ENCODE measurements at regions not wholly inside any gene's neighbourhood (a gene's known extent, or its start where the extent isn't known, plus 50 kb on each side); places are given as distances from the start of the nearest gene placed in this dataset.

- H3K27ac ChIP-seq: no peak overlapping the region
- H3K4me3 ChIP-seq: no peak overlapping the region
Observed at GRCh38 chr2:105597806-105598803, 146.6 kb upstream of the NCK2 start.

- H3K4me3 ChIP-seq: no peak overlapping the region
- no peak overlapping the region for H3K27ac ChIP-seq
Observed at GRCh38 chr2:105597011-105597805, 147.5 kb upstream of the NCK2 start.

- no peak overlapping the region for H3K4me3 ChIP-seq
- H3K27ac ChIP-seq: no peak overlapping the region
Observed at GRCh38 chr2:105596411-105596921, 148.2 kb upstream of the NCK2 start.

- H3K27ac ChIP-seq: no peak overlapping the region
- no peak overlapping the region for H3K4me3 ChIP-seq
Observed at GRCh38 chr2:105595536-105595935, 149.2 kb upstream of the NCK2 start.

GRCh38 chr2:105593221-105593967, 151.3 kb upstream of the NCK2 start:
- no peak overlapping the region for H3K27ac ChIP-seq
- no peak overlapping the region for H3K4me3 ChIP-seq

GRCh38 chr2:105592288-105592687, 152.4 kb upstream of the NCK2 start:
- Histone ChIP-seq H3K4me3 (no peak overlapping the region), H3K27ac (no peak overlapping the region)

GRCh38 chr2:105590780-105591660, 153.7 kb upstream of the NCK2 start:
- no peak overlapping the region for H3K4me3 ChIP-seq
- no peak overlapping the region for H3K27ac ChIP-seq

- Histone ChIP-seq H3K27ac (no peak overlapping the region), H3K4me3 (no peak overlapping the region)
Observed at GRCh38 chr2:105588581-105588980, 156.1 kb upstream of the NCK2 start.

GRCh38 chr2:105587637-105588036, 157.1 kb upstream of the NCK2 start:
- no peak overlapping the region for H3K27ac ChIP-seq

GRCh38 chr2:105584435-105585010, 160.2 kb upstream of the NCK2 start:
- Histone ChIP-seq H3K4me3 (no peak overlapping the region), H3K27ac (no peak overlapping the region)

More at GRCh38 chr2:105587637-105588036, 157.1 kb upstream of the NCK2 start:
- no peak overlapping the region for H3K4me3 ChIP-seq

GRCh38 chr2:105582952-105583660, 161.6 kb upstream of the NCK2 start:
- H3K4me3 ChIP-seq: no peak overlapping the region
- peak overlapping the region in 2 of 21 experiments; percentile 22 to 27 for H3K27ac ChIP-seq

- Histone ChIP-seq H3K27ac (peak overlapping the region in 2 of 21 experiments; percentile 44 to 50), H3K4me3 (no peak overlapping the region)
Observed at GRCh38 chr2:105581555-105581944, 163.2 kb upstream of the NCK2 start.

- Histone ChIP-seq H3K27ac (no peak overlapping the region), H3K4me3 (no peak overlapping the region)
Observed at GRCh38 chr2:105580870-105581554, 163.7 kb upstream of the NCK2 start.

GRCh38 chr2:105580216-105580615, 164.5 kb upstream of the NCK2 start:
- Histone ChIP-seq H3K4me3 (no peak overlapping the region), H3K27ac (no peak overlapping the region)

- Histone ChIP-seq H3K4me3 (no peak overlapping the region), H3K27ac (no peak overlapping the region)
Observed at GRCh38 chr2:105578166-105578565, 166.5 kb upstream of the NCK2 start.

- no peak overlapping the region for H3K27ac ChIP-seq
- no peak overlapping the region for H3K4me3 ChIP-seq
Observed at GRCh38 chr2:105577762-105578161, 166.9 kb upstream of the NCK2 start.
